ENCODE measurements at regions not wholly inside any gene's neighbourhood (a gene's known extent, or its start where the extent isn't known, plus 50 kb on each side); places are given as distances from the start of the nearest gene placed in this dataset.

DNA sequence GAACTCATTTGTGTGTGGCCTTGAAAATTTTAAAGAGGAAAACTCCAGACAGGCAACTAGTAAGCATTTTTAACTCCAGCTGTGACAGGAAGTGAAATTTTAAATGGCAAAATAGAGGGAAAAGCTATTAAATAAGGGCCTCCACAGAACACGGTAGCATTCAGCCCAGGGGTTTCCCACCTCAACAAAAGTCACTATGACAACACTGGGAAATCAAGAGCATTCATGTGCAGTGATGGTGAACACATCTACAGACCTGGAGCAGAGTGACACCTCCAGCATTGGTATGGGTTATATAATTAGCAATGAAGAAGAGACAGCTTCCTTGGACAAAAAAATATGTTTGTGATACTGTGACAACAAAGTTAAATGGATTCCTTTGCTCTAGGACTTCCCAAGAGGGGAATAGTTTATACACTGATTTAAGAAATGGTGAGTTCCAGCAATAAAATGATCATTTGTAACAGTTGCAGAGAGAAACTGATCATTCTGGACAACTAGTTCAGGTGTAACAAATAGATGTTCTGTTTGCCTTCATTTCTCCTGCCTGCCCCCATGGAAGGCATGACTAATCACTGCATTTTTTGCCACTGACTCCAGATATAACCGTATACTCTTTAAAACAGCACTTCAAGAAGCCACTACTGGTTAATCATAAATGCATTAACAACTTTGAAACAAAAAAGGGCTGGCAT lies 93.3 kb upstream of the SLC44A1 start:
- no peak for ATAC-seq
- no peaks in the 10 kb centered on the region for H3K9me1 ChIP-seq (ENCODE audit: control insufficient read depth, insufficient read depth, low read length)
- POLR2A ChIA-PET: interaction anchor here (0.6 to 1.4 kb wide), 2 partner anchors 8 to 60 kb away, joined by 4 read pairs; no protein-coding TSS in a partner anchor
- H3K9ac ChIP-seq (ENCODE audit: insufficient read depth in 1 of 2, low read depth in 2 of 2, low read length in 2 of 2): no peak overlapping the region
- no peaks in the 10 kb centered on the region for H3K36me3 ChIP-seq (ENCODE audit: control insufficient read depth, insufficient read depth, low read length)
- H4K20me1 ChIP-seq (replicated peaks; ENCODE audit: control insufficient read depth, insufficient read depth, low read length): no peaks in the 10 kb centered on the region
- no peaks in the 10 kb centered on the region for H3K4me1 ChIP-seq (replicated peaks in 1 of 2; ENCODE audit: control insufficient read depth in 2 of 2, insufficient read depth in 2 of 2, low read length in 2 of 2)
- BruUV-seq (replicated peaks): no TSS peak
- CTCF ChIA-PET (ENCODE audit: low intra/inter-chr PET ratio): no interaction called here
- TF ChIP-seq TEAD1 (CRISPR knock-in tag; IDR thresholded peaks at IDR 0.05) (no peak), EP400 (IDR thresholded peaks at IDR 0.05) (no peak), ZNF146 (CRISPR knock-in tag; IDR thresholded peaks at IDR 0.05; ENCODE audit: unreplicated experiment) (no peak), NFXL1 (CRISPR knock-in tag; IDR thresholded peaks at IDR 0.05) (no peak), L3MBTL2 (IDR thresholded peaks at IDR 0.05) (no peak), ZNF408 (CRISPR knock-in tag; IDR thresholded peaks at IDR 0.05; ENCODE audit: low read depth) (no peak), ILK (tag; IDR thresholded peaks at IDR 0.05; ENCODE audit: borderline replicate concordance, low read depth) (no peak)
- TF ChIP-seq, protein P1, sequence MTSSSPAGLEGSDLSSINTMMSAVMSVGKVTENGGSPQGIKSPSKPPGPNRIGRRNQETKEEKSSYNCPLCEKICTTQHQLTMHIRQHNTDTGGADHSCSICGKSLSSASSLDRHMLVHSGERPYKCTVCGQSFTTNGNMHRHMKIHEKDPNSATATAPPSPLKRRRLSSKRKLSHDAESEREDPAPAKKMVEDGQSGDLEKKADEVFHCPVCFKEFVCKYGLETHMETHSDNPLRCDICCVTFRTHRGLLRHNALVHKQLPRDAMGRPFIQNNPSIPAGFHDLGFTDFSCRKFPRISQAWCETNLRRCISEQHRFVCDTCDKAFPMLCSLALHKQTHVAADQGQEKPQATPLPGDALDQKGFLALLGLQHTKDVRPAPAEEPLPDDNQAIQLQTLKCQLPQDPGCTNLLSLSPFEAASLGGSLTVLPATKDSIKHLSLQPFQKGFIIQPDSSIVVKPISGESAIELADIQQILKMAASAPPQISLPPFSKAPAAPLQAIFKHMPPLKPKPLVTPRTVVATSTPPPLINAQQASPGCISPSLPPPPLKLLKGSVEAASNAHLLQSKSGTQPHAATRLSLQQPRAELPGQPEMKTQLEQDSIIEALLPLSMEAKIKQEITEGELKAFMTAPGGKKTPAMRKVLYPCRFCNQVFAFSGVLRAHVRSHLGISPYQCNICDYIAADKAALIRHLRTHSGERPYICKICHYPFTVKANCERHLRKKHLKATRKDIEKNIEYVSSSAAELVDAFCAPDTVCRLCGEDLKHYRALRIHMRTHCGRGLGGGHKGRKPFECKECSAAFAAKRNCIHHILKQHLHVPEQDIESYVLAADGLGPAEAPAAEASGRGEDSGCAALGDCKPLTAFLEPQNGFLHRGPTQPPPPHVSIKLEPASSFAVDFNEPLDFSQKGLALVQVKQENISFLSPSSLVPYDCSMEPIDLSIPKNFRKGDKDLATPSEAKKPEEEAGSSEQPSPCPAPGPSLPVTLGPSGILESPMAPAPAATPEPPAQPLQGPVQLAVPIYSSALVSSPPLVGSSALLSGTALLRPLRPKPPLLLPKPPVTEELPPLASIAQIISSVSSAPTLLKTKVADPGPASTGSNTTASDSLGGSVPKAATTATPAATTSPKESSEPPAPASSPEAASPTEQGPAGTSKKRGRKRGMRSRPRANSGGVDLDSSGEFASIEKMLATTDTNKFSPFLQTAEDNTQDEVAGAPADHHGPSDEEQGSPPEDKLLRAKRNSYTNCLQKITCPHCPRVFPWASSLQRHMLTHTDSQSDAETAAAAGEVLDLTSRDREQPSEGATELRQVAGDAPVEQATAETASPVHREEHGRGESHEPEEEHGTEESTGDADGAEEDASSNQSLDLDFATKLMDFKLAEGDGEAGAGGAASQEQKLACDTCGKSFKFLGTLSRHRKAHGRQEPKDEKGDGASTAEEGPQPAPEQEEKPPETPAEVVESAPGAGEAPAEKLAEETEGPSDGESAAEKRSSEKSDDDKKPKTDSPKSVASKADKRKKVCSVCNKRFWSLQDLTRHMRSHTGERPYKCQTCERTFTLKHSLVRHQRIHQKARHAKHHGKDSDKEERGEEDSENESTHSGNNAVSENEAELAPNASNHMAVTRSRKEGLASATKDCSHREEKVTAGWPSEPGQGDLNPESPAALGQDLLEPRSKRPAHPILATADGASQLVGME (CRISPR knock-in tag; IDR thresholded peaks at IDR 0.05): no peak
- TF ChIP-seq, protein P2, sequence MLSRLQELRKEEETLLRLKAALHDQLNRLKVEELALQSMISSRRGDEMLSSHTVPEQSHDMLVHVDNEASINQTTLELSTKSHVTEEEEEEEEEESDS (CRISPR knock-in tag; IDR thresholded peaks at IDR 0.05): no peak
- intact Hi-C loops (cut with micrococcal nuclease) (no loop called here), in situ Hi-C loops (cut with MboI) (no loop called here)
- H2AFZ ChIP-seq (ENCODE audit: low read depth, low read length): no peak overlapping the region
- no peaks in the 10 kb centered on the region for H3K79me2 ChIP-seq (ENCODE audit: control insufficient read depth, insufficient read depth, low read length)
- DNase-seq (ENCODE audit: extremely low read depth in 1 of 4, low spot score in 3 of 4): no peak
- no peaks in the 10 kb centered on the region; a peak in 2 of 5 replicates for H3K27me3 ChIP-seq (ENCODE audit: control insufficient read depth in 2 of 2, insufficient read depth in 2 of 2, low read length in 2 of 2)
- no peaks in the 10 kb centered on the region for H3K9me3 ChIP-seq (replicated peaks; ENCODE audit: control insufficient read depth, insufficient read depth, low read depth, low read length)
- no peak overlapping the region for H3K27ac ChIP-seq (ENCODE audit: extremely low read depth, low read depth, low read length)
- H3K4me3 ChIP-seq: no peak overlapping the region
- no peak for FAIRE-seq
- H3K4me2 ChIP-seq (ENCODE audit: insufficient read depth, low read length): no peak overlapping the region
- 0% methylated on average over 2 of the region's 2 CpGs for WGBS (ENCODE audit: insufficient coverage, low coverage, missing lambda C conversion rate)

Measured in K562 (cell line).